Gastroesophageal sphincter (tissue), 4 donors: ENCODE measurements at regions not wholly inside any gene's neighbourhood (a gene's known extent, or its start where the extent isn't known, plus 50 kb on each side); places are given as distances from the start of the nearest gene placed in this dataset.

Experiments
- ATAC-seq: fragments of 150-250 bp; one replicate; pipeline ENCODE4 v1.9.1; 2016; ENCODE audit warnings: mild to moderate bottlenecking, moderate library complexity
- H3K27ac ChIP-seq, 4 donors: fragments of 200-600 bp; sonication (generic) in 3 of 4; 1 replicate in 3 of 4; 2 replicates in 1 of 4; pipeline ENCODE4 v1.5.1; 2016 to 2019
- H3K27me3 ChIP-seq: fragments of 200-600 bp; sonication (generic); one replicate; pipeline ENCODE4 v1.5.1; 2019
- H3K36me3 ChIP-seq, 2 donors: fragments of 200-600 bp; sonication (generic); one replicate each; pipeline ENCODE4 v1.5.1; 2019; ENCODE audit warnings: control low read depth in 1 of 2
- H3K4me1 ChIP-seq, 3 donors: fragments of 200-600 bp; sonication (generic); 1 replicate in 2 of 3; 2 replicates in 1 of 3; pipeline ENCODE4 v1.5.1; 2016 to 2019; ENCODE audit warnings: control low read depth in 2 of 3
- H3K4me3 ChIP-seq, 2 donors: fragments of 200-600 bp; sonication (generic); one replicate each; pipeline ENCODE4 v1.5.1; 2019; ENCODE audit warnings: mild to moderate bottlenecking in 1 of 2, moderate library complexity in 1 of 2
- H3K9me3 ChIP-seq, 3 donors: fragments of 200-600 bp; sonication (generic); one replicate each; pipeline ENCODE4 v1.5.1; 2017 to 2019; ENCODE audit warnings: control low read depth in 2 of 3
- EP300 ChIP-seq: sonication (generic); formaldehyde crosslinking; IDR thresholded peaks from one replicate; pipeline ENCODE4 v1.6.1; 2017; ENCODE audit warnings: antibody characterized with exemption, mild to moderate bottlenecking
- POLR2A ChIP-seq, 2 donors: fragments of 450-650 bp; IDR thresholded peaks; one replicate each; pipeline ENCODE4 v1.6.1; 2017; ENCODE audit warnings: antibody characterized with exemption in 2 of 2, mild to moderate bottlenecking in 2 of 2, moderate library complexity in 1 of 2
- POLR2AphosphoS5 ChIP-seq: sonication (generic); formaldehyde crosslinking; IDR thresholded peaks from one replicate; pipeline ENCODE4 v1.6.1; 2017; ENCODE audit warnings: antibody characterized with exemption
- WGBS, 2 donors: methylation state at CpG; one replicate each; pipeline ENCODE4 v1.1.5; 2018; ENCODE audit warnings: low coverage in 1 of 2; 5-methylcytosine and 5-hydroxymethylcytosine counted together
- TF ChIP-seq, protein P1 (sequence below), 4 experiments: fragments of 200-600 bp in 2 of 4; fragments of 450-650 bp in 2 of 4; sonication (generic) in 1 of 4; IDR thresholded peaks; one replicate each; pipeline ENCODE4 v1.5.1; 2017 to 2019; ENCODE audit warnings: antibody characterized with exemption in 4 of 4, mild to moderate bottlenecking in 2 of 4, moderate library complexity in 2 of 4

DNA sequence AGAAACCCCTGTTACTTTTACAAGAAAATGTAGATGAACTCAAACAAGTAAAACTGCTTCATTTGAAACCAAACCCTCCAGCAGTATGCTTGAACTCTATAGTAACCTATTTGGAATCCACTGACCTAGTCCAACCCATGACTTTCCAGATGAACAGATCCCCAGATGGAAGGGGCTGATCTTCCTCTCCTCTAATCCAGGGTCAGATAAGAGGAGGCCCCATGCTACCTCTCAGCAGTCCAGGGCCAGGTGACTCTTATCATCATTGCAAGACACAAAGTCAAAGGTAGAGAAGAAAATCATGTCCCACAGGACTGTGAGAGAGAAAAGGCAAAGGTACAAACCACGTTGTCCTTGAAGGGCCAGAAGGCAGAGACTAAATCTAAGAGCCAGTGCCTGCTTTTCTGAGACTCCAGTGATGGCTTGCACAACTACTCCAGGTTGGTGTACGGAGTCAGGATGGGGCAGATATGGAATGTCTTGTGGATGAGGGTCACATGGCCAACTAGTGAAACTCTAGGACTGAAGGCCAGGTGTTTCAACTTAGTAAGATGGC lies 81.4 kb upstream of the MYLIP start:
- no peaks in the 10 kb centered on the region for H3K4me1 ChIP-seq
- no peak for ATAC-seq
- H3K4me3 ChIP-seq: no peak overlapping the region
- H3K9me3 ChIP-seq: no peaks in the 10 kb centered on the region
- 88 to 94% methylated on average over 2 of the region's 2 CpGs for WGBS, 2 donors
- TF ChIP-seq, protein P1, sequence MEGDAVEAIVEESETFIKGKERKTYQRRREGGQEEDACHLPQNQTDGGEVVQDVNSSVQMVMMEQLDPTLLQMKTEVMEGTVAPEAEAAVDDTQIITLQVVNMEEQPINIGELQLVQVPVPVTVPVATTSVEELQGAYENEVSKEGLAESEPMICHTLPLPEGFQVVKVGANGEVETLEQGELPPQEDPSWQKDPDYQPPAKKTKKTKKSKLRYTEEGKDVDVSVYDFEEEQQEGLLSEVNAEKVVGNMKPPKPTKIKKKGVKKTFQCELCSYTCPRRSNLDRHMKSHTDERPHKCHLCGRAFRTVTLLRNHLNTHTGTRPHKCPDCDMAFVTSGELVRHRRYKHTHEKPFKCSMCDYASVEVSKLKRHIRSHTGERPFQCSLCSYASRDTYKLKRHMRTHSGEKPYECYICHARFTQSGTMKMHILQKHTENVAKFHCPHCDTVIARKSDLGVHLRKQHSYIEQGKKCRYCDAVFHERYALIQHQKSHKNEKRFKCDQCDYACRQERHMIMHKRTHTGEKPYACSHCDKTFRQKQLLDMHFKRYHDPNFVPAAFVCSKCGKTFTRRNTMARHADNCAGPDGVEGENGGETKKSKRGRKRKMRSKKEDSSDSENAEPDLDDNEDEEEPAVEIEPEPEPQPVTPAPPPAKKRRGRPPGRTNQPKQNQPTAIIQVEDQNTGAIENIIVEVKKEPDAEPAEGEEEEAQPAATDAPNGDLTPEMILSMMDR (IDR thresholded peaks at IDR 0.05): no peak
- TF ChIP-seq POLR2AphosphoS5 (no peak), EP300 (no peak), POLR2A (IDR thresholded peaks at IDR 0.05) (no peak)
- no peaks in the 10 kb centered on the region for H3K36me3 ChIP-seq
- H3K27me3 ChIP-seq: no peaks in the 10 kb centered on the region
- H3K27ac ChIP-seq: no peak overlapping the region

DNA sequence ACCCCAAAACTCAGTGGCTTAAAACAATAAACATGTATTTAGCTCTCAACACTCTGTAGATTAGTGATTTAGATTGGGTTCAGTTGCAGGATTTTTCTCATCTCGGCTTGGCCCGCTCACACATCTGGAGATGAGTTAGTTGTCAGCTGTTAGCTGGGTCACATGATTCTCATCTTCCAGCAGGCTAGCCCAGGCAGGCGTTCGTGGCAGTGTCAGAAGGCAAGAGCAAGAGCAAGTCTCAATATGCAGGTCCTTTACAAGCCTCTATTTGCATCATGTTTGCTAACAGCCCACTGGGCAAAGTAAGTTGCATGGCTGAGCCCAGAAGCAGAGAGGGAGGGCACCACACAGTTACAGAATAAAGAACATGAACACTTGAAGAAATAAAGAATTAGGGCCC lies 83.6 kb upstream of the MYLIP start:
- Histone ChIP-seq H3K36me3 (no peaks in the 10 kb centered on the region), H3K4me3 (no peak overlapping the region), H3K27ac (no peak overlapping the region), H3K4me1 (no peaks in the 10 kb centered on the region), H3K27me3 (no peaks in the 10 kb centered on the region), H3K9me3 (peaks cover 0 to 6% (median 0%) of the 10 kb centered on the region in 3 donors)
- 55 to 82% methylated on average over 2 to 4 of the region's 4 CpGs for WGBS, 2 donors
- no peak for TF ChIP-seq POLR2AphosphoS5
- TF ChIP-seq POLR2A (IDR thresholded peaks at IDR 0.05): no peak
- TF ChIP-seq, protein P1 (IDR thresholded peaks at IDR 0.05): no peak
- TF ChIP-seq EP300: no peak
- ATAC-seq: no peak

DNA sequence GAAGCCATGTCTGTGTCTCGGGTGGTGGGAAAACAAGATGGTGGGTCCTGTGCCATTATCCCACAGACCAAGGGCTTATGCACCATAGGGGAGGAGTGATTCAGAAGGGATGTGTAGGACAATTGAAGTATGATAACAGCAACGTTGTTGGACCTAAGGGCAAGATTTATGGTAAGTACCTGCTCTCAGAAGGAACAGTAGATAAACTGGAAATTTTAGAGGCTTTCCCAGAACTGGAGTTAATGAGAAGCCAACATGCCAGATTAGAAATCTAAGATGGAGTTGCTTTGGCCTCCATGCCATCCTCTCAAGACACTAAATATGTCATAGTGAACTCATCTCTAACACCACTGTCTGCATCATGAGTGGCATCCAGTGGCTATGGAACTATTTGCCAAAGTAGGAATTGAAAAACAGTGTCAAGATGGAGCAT lies 84.7 kb upstream of the MYLIP start:
- H3K36me3 ChIP-seq: no peaks in the 10 kb centered on the region

DNA sequence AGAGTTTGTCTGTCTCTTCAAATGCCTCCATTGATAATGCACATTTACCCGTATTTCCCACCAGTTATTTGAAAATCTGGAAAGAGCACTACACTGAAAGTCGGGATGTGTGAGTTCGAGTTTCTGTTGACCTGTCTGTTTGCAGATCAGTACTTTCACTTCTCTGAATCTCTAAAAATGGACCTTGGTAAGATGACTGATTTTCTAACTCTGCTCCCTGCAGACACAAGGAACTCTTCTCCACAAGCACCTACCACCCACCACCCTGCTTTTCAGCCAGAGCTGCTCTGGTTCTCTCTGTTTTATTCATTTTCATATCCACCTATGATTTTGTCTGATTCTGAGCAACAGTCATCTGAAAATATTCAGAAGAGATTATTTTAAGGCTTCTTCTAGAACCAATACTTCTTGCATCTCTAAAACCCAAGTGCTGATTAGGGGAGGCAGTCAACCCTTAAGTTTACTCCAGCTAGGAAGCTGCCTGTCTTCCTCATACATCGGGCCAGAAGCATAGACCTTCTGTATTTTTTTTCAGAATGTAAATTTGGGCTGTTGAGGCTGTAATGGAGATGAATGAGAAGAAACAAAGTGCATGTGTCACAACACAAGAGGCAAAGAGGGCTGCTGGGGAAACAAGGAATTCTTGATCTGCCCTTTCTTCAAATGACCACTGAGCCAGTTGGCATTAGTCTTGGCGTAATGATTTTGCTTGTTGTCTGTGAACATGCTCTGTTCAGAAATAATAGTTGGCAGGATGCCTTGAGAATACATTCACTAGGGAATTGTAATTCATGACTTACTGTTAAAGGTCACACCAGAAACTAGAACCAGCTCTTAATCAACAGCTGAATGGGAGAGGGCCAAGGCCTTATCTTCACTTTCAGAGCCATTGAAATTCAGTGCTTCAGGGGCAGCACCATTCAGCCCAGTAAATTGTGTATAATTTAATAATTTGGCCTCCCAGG lies 85.4 kb upstream of the MYLIP start:
- Histone ChIP-seq H3K36me3 (no peaks in the 10 kb centered on the region), H3K4me3 (no peak overlapping the region), H3K27me3 (no peaks in the 10 kb centered on the region), H3K9me3 (peaks cover 0 to 7% (median 0%) of the 10 kb centered on the region in 3 donors), H3K27ac (no peak overlapping the region), H3K4me1 (no peaks in the 10 kb centered on the region)
- TF ChIP-seq, protein P1 (IDR thresholded peaks at IDR 0.05): no peak
- TF ChIP-seq POLR2A (IDR thresholded peaks at IDR 0.05) (no peak), POLR2AphosphoS5 (no peak), EP300 (no peak)
- no peak for ATAC-seq
- WGBS, 2 donors: 78 to 84% methylated on average over 4 of the region's 5 CpGs

More for the DNA sequence above, 84.7 kb upstream of the MYLIP start:
- H3K4me3 ChIP-seq: no peak overlapping the region
- TF ChIP-seq EP300 (no peak), POLR2A (IDR thresholded peaks at IDR 0.05) (no peak), POLR2AphosphoS5 (no peak)
- TF ChIP-seq, protein P1 (IDR thresholded peaks at IDR 0.05): no peak
- WGBS, 2 donors: 65 to 80% methylated on average over 1 to 2 of the region's 2 CpGs
- peaks cover 0 to 7% (median 0%) of the 10 kb centered on the region in 3 donors for H3K9me3 ChIP-seq
- H3K27me3 ChIP-seq: no peaks in the 10 kb centered on the region
- H3K4me1 ChIP-seq: no peaks in the 10 kb centered on the region
- ATAC-seq: no peak
- no peak overlapping the region for H3K27ac ChIP-seq
